H9 (cell line): ENCODE measurements at regions not wholly inside any gene's neighbourhood (a gene's known extent, or its start where the extent isn't known, plus 50 kb on each side); places are given as distances from the start of the nearest gene placed in this dataset.

ENCODE experiments used
- DNase-seq: peaks from one replicate; pipeline ENCODE4 v3.0.0-alpha.2; 2017
- H2AFZ ChIP-seq: one replicate; pipeline ENCODE4 v1.6.1; 2013; ENCODE audit warnings: mild to moderate bottlenecking, low read length, control low read depth, moderate library complexity
- H2AK5ac ChIP-seq: 2 replicates; pipeline ENCODE4 v1.6.1; 2013; ENCODE audit warnings: low read length, control low read depth, mixed read lengths; ENCODE audit not compliant: insufficient read length
- H2BK120ac ChIP-seq: one replicate; pipeline ENCODE4 v1.6.1; 2013; ENCODE audit warnings: low read depth, mild to moderate bottlenecking, low read length, control low read depth, inconsistent platforms; ENCODE audit not compliant: poor library complexity, severe bottlenecking
- H2BK12ac ChIP-seq: 2 replicates; pipeline ENCODE4 v1.6.1; 2013; ENCODE audit warnings: low read length, control low read depth, mixed read lengths, low read depth; ENCODE audit not compliant: insufficient read length
- H2BK15ac ChIP-seq: 2 replicates; pipeline ENCODE4 v1.6.1; 2013; ENCODE audit warnings: low read depth, low read length, control low read depth
- H2BK20ac ChIP-seq: one replicate; pipeline ENCODE4 v1.6.1; 2013; ENCODE audit warnings: low read depth, mild to moderate bottlenecking, low read length, control low read depth, inconsistent platforms; ENCODE audit not compliant: poor library complexity, severe bottlenecking
- H2BK5ac ChIP-seq: 2 replicates; pipeline ENCODE4 v1.6.1; 2013; ENCODE audit warnings: low read length, control low read depth, mixed read lengths; ENCODE audit not compliant: insufficient read length
- H3K14ac ChIP-seq: 2 replicates; pipeline ENCODE4 v1.6.1; 2013; ENCODE audit warnings: low read length, control low read depth; ENCODE audit not compliant: insufficient read depth
- H3K18ac ChIP-seq: 2 replicates; pipeline ENCODE4 v1.6.1; 2013; ENCODE audit warnings: low read depth, mild to moderate bottlenecking, mixed read lengths, low read length, control low read depth; ENCODE audit not compliant: insufficient read length
- H3K23ac ChIP-seq: 2 replicates; pipeline ENCODE4 v1.6.1; 2013; ENCODE audit warnings: low read length, control low read depth, mixed read lengths, low read depth; ENCODE audit not compliant: insufficient read length
- H3K23me2 ChIP-seq: 2 replicates; pipeline ENCODE4 v1.6.1; 2013; ENCODE audit warnings: low read depth, mild to moderate bottlenecking, mixed read lengths, low read length, control low read depth; ENCODE audit not compliant: insufficient read length, poor library complexity, severe bottlenecking
- H3K27ac ChIP-seq: 2 replicates; pipeline ENCODE4 v1.5.1; 2013; ENCODE audit warnings: low read length, control low read depth, mixed read lengths, low read depth; ENCODE audit not compliant: insufficient read length
- H3K27me3 ChIP-seq: 2 replicates; pipeline ENCODE4 v1.6.1; 2013; ENCODE audit warnings: low read length, control low read depth, inconsistent platforms; ENCODE audit not compliant: insufficient read depth
- H3K4ac ChIP-seq: 2 replicates; pipeline ENCODE4 v1.6.1; 2013; ENCODE audit warnings: low read depth, mild to moderate bottlenecking, control low read depth, inconsistent platforms, low read length, moderate library complexity
- H3K4me1 ChIP-seq: 2 replicates; pipeline ENCODE4 v1.6.1; 2013; ENCODE audit warnings: low read length, control low read depth, inconsistent platforms; ENCODE audit not compliant: insufficient read depth
- H3K4me2 ChIP-seq: 2 replicates; pipeline ENCODE4 v1.6.1; 2013; ENCODE audit warnings: low read length, control low read depth, mixed read lengths; ENCODE audit not compliant: insufficient read length, insufficient read depth
- H3K56ac ChIP-seq: 2 replicates; pipeline ENCODE4 v1.6.1; 2013; ENCODE audit warnings: low read depth, mild to moderate bottlenecking, mixed read lengths, low read length, control low read depth; ENCODE audit not compliant: insufficient read length
- H3K79me1 ChIP-seq: 2 replicates; pipeline ENCODE4 v1.6.1; 2013; ENCODE audit warnings: low read depth, mild to moderate bottlenecking, moderate library complexity, low read length, control low read depth, inconsistent platforms; ENCODE audit not compliant: insufficient read depth, poor library complexity, severe bottlenecking
- H3K79me2 ChIP-seq: 2 replicates; pipeline ENCODE4 v1.6.1; 2013; ENCODE audit warnings: low read length, control low read depth, inconsistent platforms; ENCODE audit not compliant: insufficient read depth
- H3K9ac ChIP-seq: 2 replicates; pipeline ENCODE4 v1.6.1; 2013; ENCODE audit warnings: low read length, control low read depth, mixed read lengths; ENCODE audit not compliant: insufficient read length; ENCODE audit errors: extremely low read depth
- H3K9me3 ChIP-seq: one replicate; pipeline ENCODE4 v1.6.1; 2013; ENCODE audit warnings: low read depth, low read length, inconsistent platforms; ENCODE audit not compliant: control insufficient read depth
- H3T11ph ChIP-seq: one replicate; pipeline ENCODE4 v1.6.1; 2013; ENCODE audit warnings: mild to moderate bottlenecking, low read length, control low read depth, inconsistent platforms
- H4K20me1 ChIP-seq: one replicate; pipeline ENCODE4 v1.6.1; 2013; ENCODE audit not compliant: control insufficient read depth, insufficient read length, insufficient read depth
- H4K5ac ChIP-seq: 2 replicates; pipeline ENCODE4 v1.6.1; 2013; ENCODE audit warnings: low read depth, mild to moderate bottlenecking, mixed read lengths, low read length, control low read depth; ENCODE audit not compliant: insufficient read length
- H4K8ac ChIP-seq: replicated peaks from 2 replicates; pipeline ENCODE4 v1.6.1; 2013; ENCODE audit warnings: low read length, control low read depth, mixed read lengths, low read depth; ENCODE audit not compliant: insufficient read length
- H4K91ac ChIP-seq: 2 replicates; pipeline ENCODE4 v1.6.1; 2013; ENCODE audit warnings: low read depth, mild to moderate bottlenecking, moderate library complexity, mixed read lengths, low read length, control low read depth; ENCODE audit not compliant: insufficient read length
- H3K27ac Mint-ChIP-seq, 3 experiments: 2 replicates in 2 of 3; 3 replicates in 1 of 3; pipeline ENCODE4 v1.8.0; 2020 to 2021; ENCODE audit warnings: mixed read lengths in 3 of 3, mild to moderate bottlenecking in 1 of 3, moderate library complexity in 1 of 3
- H3K27me3 Mint-ChIP-seq: 2 replicates; pipeline ENCODE4 v1.8.0; 2021; ENCODE audit warnings: low read depth, mild to moderate bottlenecking, moderate library complexity, mixed read lengths
- H3K36me3 Mint-ChIP-seq, 3 experiments: 2 replicates in 2 of 3; 3 replicates in 1 of 3; pipeline ENCODE4 v1.8.0; 2020 to 2021; ENCODE audit warnings: low read depth in 3 of 3, mixed read lengths in 3 of 3; ENCODE audit not compliant: insufficient read depth in 1 of 3
- H3K4me1 Mint-ChIP-seq, 2 experiments: 2 replicates each; pipeline ENCODE4 v1.8.0; 2020; ENCODE audit warnings: mixed read lengths in 2 of 2
- H3K4me3 Mint-ChIP-seq, 2 experiments: 2 replicates in 1 of 2; 3 replicates in 1 of 2; pipeline ENCODE4 v1.8.0; 2020 to 2021; ENCODE audit warnings: mild to moderate bottlenecking in 2 of 2, mixed read lengths in 2 of 2, moderate library complexity in 1 of 2
- H3K9me3 Mint-ChIP-seq, 2 experiments: 2 replicates in 1 of 2; 3 replicates in 1 of 2; pipeline ENCODE4 v1.8.0; 2020; ENCODE audit warnings: mild to moderate bottlenecking in 2 of 2, mixed read lengths in 2 of 2, moderate library complexity in 1 of 2
- WGBS: extraction: QIAGEN DNeasy Blood & Tissue Kit; methylation state at CpG from one replicate; pipeline ENCODE4 v1.1.7; 2013; ENCODE audit warnings: missing lambda C conversion rate, low lambda C conversion rate, mixed read lengths; ENCODE audit not compliant: insufficient read length; ENCODE audit errors: extremely low coverage; 5-methylcytosine and 5-hydroxymethylcytosine counted together
- TF ChIP-seq, protein P1 (sequence below): fragments of 200-600 bp; sonication (generic); conservative IDR thresholded peaks from 3 replicates; pipeline ENCODE4 v1.8.0; 2021; ENCODE audit warnings: antibody characterized with exemption, mild to moderate bottlenecking

DNA sequence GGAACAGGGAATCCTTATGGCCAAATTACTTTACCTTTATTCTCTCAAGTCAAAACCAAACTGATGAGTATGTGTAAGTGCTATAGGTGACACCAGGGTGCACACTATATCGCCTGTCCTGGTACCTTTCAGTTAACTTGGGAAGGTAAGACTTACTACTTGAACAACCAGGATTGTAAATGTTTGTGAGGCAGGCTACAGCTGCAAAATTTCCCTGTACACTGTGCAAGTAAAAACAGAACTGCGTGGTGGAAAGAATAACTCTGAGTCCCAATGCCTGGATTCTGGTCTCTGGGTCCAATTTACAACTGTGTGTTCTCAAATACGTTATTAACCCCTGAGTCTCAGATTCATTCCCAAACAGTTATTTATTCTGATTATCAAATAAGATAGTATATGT is 73.5 kb downstream of the TENT5C start:
- no CpG with 5 or more reads among the region's 3 CpGs for WGBS
- no peak overlapping the region for H3K23ac ChIP-seq
- Mint-ChIP-seq H3K4me1 (peaks cover 13 to 23% of the 10 kb centered on the region in 2 experiments), H3K27me3 (peaks cover 1% of the 10 kb centered on the region; the same call in 1 of the 2 replicates), H3K36me3 (no peaks in the 10 kb centered on the region), H3K27ac (no peak overlapping the region), H3K9me3 (no peaks in the 10 kb centered on the region), H3K4me3 (no peak overlapping the region)
- H4K20me1 ChIP-seq = no peaks in the 10 kb centered on the region
- H2BK5ac ChIP-seq = no peak overlapping the region
- H2BK15ac ChIP-seq = no peak overlapping the region
- TF ChIP-seq, protein P1, sequence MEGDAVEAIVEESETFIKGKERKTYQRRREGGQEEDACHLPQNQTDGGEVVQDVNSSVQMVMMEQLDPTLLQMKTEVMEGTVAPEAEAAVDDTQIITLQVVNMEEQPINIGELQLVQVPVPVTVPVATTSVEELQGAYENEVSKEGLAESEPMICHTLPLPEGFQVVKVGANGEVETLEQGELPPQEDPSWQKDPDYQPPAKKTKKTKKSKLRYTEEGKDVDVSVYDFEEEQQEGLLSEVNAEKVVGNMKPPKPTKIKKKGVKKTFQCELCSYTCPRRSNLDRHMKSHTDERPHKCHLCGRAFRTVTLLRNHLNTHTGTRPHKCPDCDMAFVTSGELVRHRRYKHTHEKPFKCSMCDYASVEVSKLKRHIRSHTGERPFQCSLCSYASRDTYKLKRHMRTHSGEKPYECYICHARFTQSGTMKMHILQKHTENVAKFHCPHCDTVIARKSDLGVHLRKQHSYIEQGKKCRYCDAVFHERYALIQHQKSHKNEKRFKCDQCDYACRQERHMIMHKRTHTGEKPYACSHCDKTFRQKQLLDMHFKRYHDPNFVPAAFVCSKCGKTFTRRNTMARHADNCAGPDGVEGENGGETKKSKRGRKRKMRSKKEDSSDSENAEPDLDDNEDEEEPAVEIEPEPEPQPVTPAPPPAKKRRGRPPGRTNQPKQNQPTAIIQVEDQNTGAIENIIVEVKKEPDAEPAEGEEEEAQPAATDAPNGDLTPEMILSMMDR = no peak
- no peaks in the 10 kb centered on the region for H3K9me3 ChIP-seq
- H4K5ac ChIP-seq = no peak overlapping the region
- H2AK5ac ChIP-seq = no peak overlapping the region
- H2BK12ac ChIP-seq = no peak overlapping the region
- H4K8ac ChIP-seq = no peak overlapping the region
- no peak overlapping the region for H3K14ac ChIP-seq
- no peak overlapping the region for H3K18ac ChIP-seq
- no peaks in the 10 kb centered on the region for H3K4me1 ChIP-seq
- no peak overlapping the region for H3K56ac ChIP-seq
- no peak overlapping the region for H3K4ac ChIP-seq
- no peak overlapping the region for H2AFZ ChIP-seq
- no peak overlapping the region for H2BK120ac ChIP-seq
- no peak overlapping the region for H3K27ac ChIP-seq
- no peak overlapping the region for H4K91ac ChIP-seq
- no peak overlapping the region for H3K9ac ChIP-seq
- H2BK20ac ChIP-seq = no peak overlapping the region
- no peak overlapping the region for H3K4me2 ChIP-seq
- H3K79me1 ChIP-seq = no peaks in the 10 kb centered on the region
- H3K79me2 ChIP-seq = no peaks in the 10 kb centered on the region
- no peaks in the 10 kb centered on the region for H3K27me3 ChIP-seq
- no peaks in the 10 kb centered on the region for H3K23me2 ChIP-seq
- H3T11ph ChIP-seq = no peak overlapping the region
- no peak for DNase-seq
